ENCODE measurements at regions not wholly inside any gene's neighbourhood (a gene's known extent, or its start where the extent isn't known, plus 50 kb on each side); places are given as distances from the start of the nearest gene placed in this dataset.

- H3K36me3 Mint-ChIP-seq (ENCODE audit: low read depth), result no peaks in the 10 kb centered on the region
- H3K9me3 Mint-ChIP-seq, result no peaks in the 10 kb centered on the region
- no peak overlapping the region for H3K4me3 Mint-ChIP-seq (ENCODE audit: low read depth)
- H3K27ac Mint-ChIP-seq, result no peak overlapping the region
- intact Hi-C loops (cut with micrococcal nuclease), result loop anchor here (5.0 kb wide), 1 partner anchor 40 kb away; no protein-coding TSS in a partner anchor
- no peak for DNase-seq (ENCODE audit: low spot score)
- no peaks in the 10 kb centered on the region for H3K27me3 Mint-ChIP-seq (ENCODE audit: low read depth)
- peaks cover 4% of the 10 kb centered on the region for H3K4me1 Mint-ChIP-seq (ENCODE audit: low read depth)
Observed at GRCh38 chr2:20537423-20538307, 90.8 kb downstream of the RHOB start.

GRCh38 chr2:20538308-20539132, 91.6 kb downstream of the RHOB start:
- intact Hi-C loops (cut with micrococcal nuclease), result loop anchor here (5.0 kb wide), 1 partner anchor 39 kb away; no protein-coding TSS in a partner anchor
- Mint-ChIP-seq H3K36me3 (ENCODE audit: low read depth) (no peaks in the 10 kb centered on the region), H3K9me3 (no peaks in the 10 kb centered on the region), H3K4me3 (ENCODE audit: low read depth) (no peak overlapping the region), H3K4me1 (ENCODE audit: low read depth) (peaks cover 4% of the 10 kb centered on the region), H3K27ac (no peak overlapping the region), H3K27me3 (ENCODE audit: low read depth) (no peaks in the 10 kb centered on the region)
- DNase-seq (ENCODE audit: low spot score), result no peak

GRCh38 chr2:20539133-20539719, 92.4 kb downstream of the RHOB start:
- Mint-ChIP-seq H3K4me1 (ENCODE audit: low read depth) (peaks cover 4% of the 10 kb centered on the region), H3K9me3 (no peaks in the 10 kb centered on the region), H3K36me3 (ENCODE audit: low read depth) (no peaks in the 10 kb centered on the region), H3K27ac (peak overlapping the region; percentile 34), H3K27me3 (ENCODE audit: low read depth) (no peaks in the 10 kb centered on the region), H3K4me3 (ENCODE audit: low read depth) (no peak overlapping the region)
- intact Hi-C loops (cut with micrococcal nuclease), result loop anchor here (5.0 kb wide), 1 partner anchor 38 kb away; no protein-coding TSS in a partner anchor
- no peak for DNase-seq (ENCODE audit: low spot score)

GRCh38 chr2:20539776-20540586, 93.1 kb downstream of the RHOB start:
- intact Hi-C loops (cut with micrococcal nuclease), result loop anchor here (5.0 kb wide), 1 partner anchor 37 kb away; no protein-coding TSS in a partner anchor
- H3K9me3 Mint-ChIP-seq, result no peaks in the 10 kb centered on the region
- peaks cover 4% of the 10 kb centered on the region for H3K4me1 Mint-ChIP-seq (ENCODE audit: low read depth)
- H3K27me3 Mint-ChIP-seq (ENCODE audit: low read depth), result no peaks in the 10 kb centered on the region
- peak overlapping the region; percentile 34 for H3K27ac Mint-ChIP-seq
- no peak for DNase-seq (ENCODE audit: low spot score)
- no peaks in the 10 kb centered on the region for H3K36me3 Mint-ChIP-seq (ENCODE audit: low read depth)
- no peak overlapping the region for H3K4me3 Mint-ChIP-seq (ENCODE audit: low read depth)

- Mint-ChIP-seq H3K4me3 (ENCODE audit: low read depth) (no peak overlapping the region), H3K9me3 (no peaks in the 10 kb centered on the region), H3K27ac (no peak overlapping the region), H3K4me1 (ENCODE audit: low read depth) (peaks cover 4% of the 10 kb centered on the region), H3K27me3 (ENCODE audit: low read depth) (no peaks in the 10 kb centered on the region), H3K36me3 (ENCODE audit: low read depth) (no peaks in the 10 kb centered on the region)
- DNase-seq (ENCODE audit: low spot score), result no peak
- intact Hi-C loops (cut with micrococcal nuclease), result no loop called here
Observed at GRCh38 chr2:20540587-20541293, 93.9 kb downstream of the RHOB start.

GRCh38 chr2:20541294-20541640, 94.4 kb downstream of the RHOB start:
- Mint-ChIP-seq H3K9me3 (no peaks in the 10 kb centered on the region), H3K4me3 (ENCODE audit: low read depth) (no peak overlapping the region), H3K36me3 (ENCODE audit: low read depth) (no peaks in the 10 kb centered on the region), H3K27ac (no peak overlapping the region), H3K4me1 (ENCODE audit: low read depth) (peaks cover 4% of the 10 kb centered on the region), H3K27me3 (ENCODE audit: low read depth) (no peaks in the 10 kb centered on the region)
- no peak for DNase-seq (ENCODE audit: low spot score)
- intact Hi-C loops (cut with micrococcal nuclease), result no loop called here

- H3K4me3 Mint-ChIP-seq (ENCODE audit: low read depth), result no peak overlapping the region
- peaks cover 4% of the 10 kb centered on the region for H3K4me1 Mint-ChIP-seq (ENCODE audit: low read depth)
- H3K27me3 Mint-ChIP-seq (ENCODE audit: low read depth), result peaks cover 4% of the 10 kb centered on the region
- no peak for DNase-seq (ENCODE audit: low spot score)
- no peak overlapping the region for H3K27ac Mint-ChIP-seq
- H3K36me3 Mint-ChIP-seq (ENCODE audit: low read depth), result no peaks in the 10 kb centered on the region
- intact Hi-C loops (cut with micrococcal nuclease), result no loop called here
- no peaks in the 10 kb centered on the region for H3K9me3 Mint-ChIP-seq
Observed at GRCh38 chr2:20541651-20542050, 94.8 kb downstream of the RHOB start.

- H3K9me3 Mint-ChIP-seq, result no peaks in the 10 kb centered on the region
- intact Hi-C loops (cut with micrococcal nuclease), result no loop called here
- no peak overlapping the region for H3K27ac Mint-ChIP-seq
- no peak for DNase-seq (ENCODE audit: low spot score)
- H3K4me1 Mint-ChIP-seq (ENCODE audit: low read depth), result peaks cover 4% of the 10 kb centered on the region
- H3K36me3 Mint-ChIP-seq (ENCODE audit: low read depth), result no peaks in the 10 kb centered on the region
- no peak overlapping the region for H3K4me3 Mint-ChIP-seq (ENCODE audit: low read depth)
- H3K27me3 Mint-ChIP-seq (ENCODE audit: low read depth), result peaks cover 5% of the 10 kb centered on the region
Observed at GRCh38 chr2:20542269-20542668, 95.4 kb downstream of the RHOB start.

- no peak overlapping the region for H3K4me3 Mint-ChIP-seq (ENCODE audit: low read depth)
- no peak overlapping the region for H3K27ac Mint-ChIP-seq
- H3K27me3 Mint-ChIP-seq (ENCODE audit: low read depth), result peaks cover 5% of the 10 kb centered on the region
- intact Hi-C loops (cut with micrococcal nuclease), result no loop called here
- DNase-seq (ENCODE audit: low spot score), result no peak
- H3K9me3 Mint-ChIP-seq, result no peaks in the 10 kb centered on the region
- H3K36me3 Mint-ChIP-seq (ENCODE audit: low read depth), result no peaks in the 10 kb centered on the region
- peaks cover 4% of the 10 kb centered on the region for H3K4me1 Mint-ChIP-seq (ENCODE audit: low read depth)
Observed at GRCh38 chr2:20542746-20543468, 96.0 kb downstream of the RHOB start.

GRCh38 chr2:20543469-20544152, 96.7 kb downstream of the RHOB start:
- Mint-ChIP-seq H3K4me1 (ENCODE audit: low read depth) (peaks cover 4% of the 10 kb centered on the region), H3K27me3 (ENCODE audit: low read depth) (peaks cover 5% of the 10 kb centered on the region), H3K4me3 (ENCODE audit: low read depth) (no peak overlapping the region), H3K27ac (no peak overlapping the region), H3K9me3 (no peaks in the 10 kb centered on the region), H3K36me3 (ENCODE audit: low read depth) (no peaks in the 10 kb centered on the region)
- intact Hi-C loops (cut with micrococcal nuclease), result no loop called here
- no peak for DNase-seq (ENCODE audit: low spot score)

GRCh38 chr2:20544153-20544747, 97.4 kb downstream of the RHOB start:
- Mint-ChIP-seq H3K9me3 (no peaks in the 10 kb centered on the region), H3K36me3 (ENCODE audit: low read depth) (no peaks in the 10 kb centered on the region), H3K27me3 (ENCODE audit: low read depth) (peaks cover 5% of the 10 kb centered on the region), H3K4me3 (ENCODE audit: low read depth) (no peak overlapping the region), H3K27ac (no peak overlapping the region), H3K4me1 (ENCODE audit: low read depth) (peaks cover under 1% of the 10 kb centered on the region)
- no peak for DNase-seq (ENCODE audit: low spot score)
- intact Hi-C loops (cut with micrococcal nuclease), result no loop called here

Measured in activated T-helper 2 cell treated with anti-CD3 and anti-CD28 coated beads, Interferon-gamma antibody, Interleukin-2, Interleukin-4, amounts not matched to agents 10 μg/mL and 5 μg/mL and 100 μg/mL, durations not matched to agents 14 hours and 24 hours and 36 hours (primary cell).